ENCODE measurements at regions not wholly inside any gene's neighbourhood (a gene's known extent, or its start where the extent isn't known, plus 50 kb on each side); places are given as distances from the start of the nearest gene placed in this dataset.

GRCh38 chr13:68190818-68191217 is 960.7 kb upstream of the PCDH9 start:
- no peak for TF ChIP-seq CTCF (IDR thresholded peaks at IDR 0.05)
- TF ChIP-seq POLR2A (IDR thresholded peaks at IDR 0.05): no peak
